ENCODE measurements at regions not wholly inside any gene's neighbourhood (a gene's known extent, or its start where the extent isn't known, plus 50 kb on each side); places are given as distances from the start of the nearest gene placed in this dataset.

DNA sequence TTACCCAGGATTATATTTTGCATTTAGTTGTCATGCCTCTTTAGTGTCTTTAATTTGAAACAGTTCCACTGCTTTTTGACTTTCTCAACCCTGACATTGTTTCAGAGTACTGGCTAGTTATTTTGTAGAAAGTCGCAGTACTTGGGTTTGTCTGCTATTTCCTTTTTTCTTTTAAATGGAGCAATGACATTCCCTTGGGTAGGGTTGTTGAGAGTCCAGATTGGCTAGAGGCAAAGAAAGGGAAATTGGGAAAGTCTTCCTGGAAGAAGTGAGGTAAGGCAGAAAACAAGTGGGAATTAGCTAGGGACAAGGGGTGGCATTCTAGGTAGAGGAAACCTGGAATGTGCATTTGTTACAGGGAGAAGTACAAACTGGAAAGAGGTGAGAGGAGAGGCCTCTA is 245.9 kb downstream of the EMP1 start:
- Histone ChIP-seq H3K27me3 (ENCODE audit: insufficient read depth in 3 of 3, low read length in 2 of 3) (peaks cover 0 to 4% (median 1%) of the 10 kb centered on the region in 3 donors), H3K4me1 (no peaks in the 10 kb centered on the region), H3K27ac (no peak overlapping the region), H3K4me3 (no peak overlapping the region), H3K36me3 (ENCODE audit: insufficient read depth in 1 of 2, low read depth in 1 of 2) (no peaks in the 10 kb centered on the region), H3K9me3 (peaks cover 4% of the 10 kb centered on the region)
- ATAC-seq, result peak in 3 of 4 donors; percentile 37 to 68 (median 40)
- 46 to 51% (median 49%) methylated on average over 1 of the region's 1 CpG for WGBS, 3 donors
- intact Hi-C loops (cut with DNase I), result no loop called here
- TF ChIP-seq, protein P1, sequence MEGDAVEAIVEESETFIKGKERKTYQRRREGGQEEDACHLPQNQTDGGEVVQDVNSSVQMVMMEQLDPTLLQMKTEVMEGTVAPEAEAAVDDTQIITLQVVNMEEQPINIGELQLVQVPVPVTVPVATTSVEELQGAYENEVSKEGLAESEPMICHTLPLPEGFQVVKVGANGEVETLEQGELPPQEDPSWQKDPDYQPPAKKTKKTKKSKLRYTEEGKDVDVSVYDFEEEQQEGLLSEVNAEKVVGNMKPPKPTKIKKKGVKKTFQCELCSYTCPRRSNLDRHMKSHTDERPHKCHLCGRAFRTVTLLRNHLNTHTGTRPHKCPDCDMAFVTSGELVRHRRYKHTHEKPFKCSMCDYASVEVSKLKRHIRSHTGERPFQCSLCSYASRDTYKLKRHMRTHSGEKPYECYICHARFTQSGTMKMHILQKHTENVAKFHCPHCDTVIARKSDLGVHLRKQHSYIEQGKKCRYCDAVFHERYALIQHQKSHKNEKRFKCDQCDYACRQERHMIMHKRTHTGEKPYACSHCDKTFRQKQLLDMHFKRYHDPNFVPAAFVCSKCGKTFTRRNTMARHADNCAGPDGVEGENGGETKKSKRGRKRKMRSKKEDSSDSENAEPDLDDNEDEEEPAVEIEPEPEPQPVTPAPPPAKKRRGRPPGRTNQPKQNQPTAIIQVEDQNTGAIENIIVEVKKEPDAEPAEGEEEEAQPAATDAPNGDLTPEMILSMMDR (IDR thresholded peaks at IDR 0.05), result no peak
- no peak for DNase-seq

DNA sequence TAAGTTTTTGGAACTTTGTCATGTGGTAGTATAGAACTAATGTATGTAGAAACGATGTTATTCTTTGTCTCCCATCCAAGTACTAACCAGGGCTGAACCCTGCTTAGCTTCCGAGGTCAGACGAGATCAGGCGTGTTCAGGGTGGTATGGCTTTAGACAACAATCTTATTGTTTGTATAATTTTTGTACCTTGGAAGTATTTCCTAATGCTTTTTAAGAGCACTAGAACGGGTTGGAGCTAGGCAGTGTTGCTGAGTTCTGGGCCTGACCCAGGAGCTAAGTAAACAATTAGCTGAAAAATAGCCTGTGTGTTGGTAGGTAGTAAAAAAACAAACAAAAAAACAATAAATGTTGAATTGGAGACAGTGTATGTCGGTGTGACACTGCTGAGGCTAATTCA is 244.3 kb downstream of the EMP1 start:
- peaks cover 4% of the 10 kb centered on the region for H3K9me3 ChIP-seq
- peaks cover 0 to 7% (median 1%) of the 10 kb centered on the region in 3 donors for H3K27me3 ChIP-seq (ENCODE audit: insufficient read depth in 3 of 3, low read length in 2 of 3)
- no peaks in the 10 kb centered on the region for H3K4me1 ChIP-seq
- WGBS, 3 donors, result 92 to 94% (median 94%) methylated on average over 6 of the region's 6 CpGs
- H3K36me3 ChIP-seq (ENCODE audit: insufficient read depth in 1 of 2, low read depth in 1 of 2), result no peaks in the 10 kb centered on the region
- no peak overlapping the region for H3K4me3 ChIP-seq
- DNase-seq, result no peak
- no peak for ATAC-seq
- intact Hi-C loops (cut with DNase I), result no loop called here
- H3K27ac ChIP-seq, result no peak overlapping the region
- TF ChIP-seq, protein P1 (IDR thresholded peaks at IDR 0.05), result no peak

DNA sequence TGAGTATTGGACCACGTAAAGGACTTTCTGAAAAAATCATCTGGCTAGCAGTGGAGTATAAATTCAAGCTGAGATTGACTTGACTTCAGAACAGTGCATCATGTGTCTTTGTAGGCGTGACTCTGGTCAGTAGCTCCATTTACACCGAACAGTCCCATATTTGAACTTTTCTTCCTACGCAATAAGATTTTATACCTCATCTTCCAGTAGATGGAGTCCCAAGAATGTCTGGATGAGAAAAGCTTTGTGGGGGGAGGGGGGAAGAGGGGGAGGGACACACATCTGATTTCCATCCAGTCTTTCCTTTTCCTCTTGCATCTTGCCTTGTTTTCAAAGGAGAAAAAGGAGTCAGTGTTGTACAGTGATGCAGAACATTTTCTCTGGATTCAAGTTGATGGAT is 241.0 kb downstream of the EMP1 start:
- Histone ChIP-seq H3K4me1 (no peaks in the 10 kb centered on the region), H3K36me3 (ENCODE audit: insufficient read depth in 1 of 2, low read depth in 1 of 2) (no peaks in the 10 kb centered on the region), H3K9me3 (no peaks in the 10 kb centered on the region), H3K27me3 (ENCODE audit: insufficient read depth in 3 of 3, low read length in 2 of 3) (peaks cover 0 to 7% (median 1%) of the 10 kb centered on the region in 3 donors), H3K4me3 (no peak overlapping the region), H3K27ac (no peak overlapping the region)
- WGBS, 3 donors, result 94 to 97% (median 94%) methylated on average over 4 of the region's 4 CpGs
- intact Hi-C loops (cut with DNase I), result no loop called here
- ATAC-seq, result no peak
- no peak for DNase-seq
- TF ChIP-seq, protein P1 (IDR thresholded peaks at IDR 0.05), result no peak

DNA sequence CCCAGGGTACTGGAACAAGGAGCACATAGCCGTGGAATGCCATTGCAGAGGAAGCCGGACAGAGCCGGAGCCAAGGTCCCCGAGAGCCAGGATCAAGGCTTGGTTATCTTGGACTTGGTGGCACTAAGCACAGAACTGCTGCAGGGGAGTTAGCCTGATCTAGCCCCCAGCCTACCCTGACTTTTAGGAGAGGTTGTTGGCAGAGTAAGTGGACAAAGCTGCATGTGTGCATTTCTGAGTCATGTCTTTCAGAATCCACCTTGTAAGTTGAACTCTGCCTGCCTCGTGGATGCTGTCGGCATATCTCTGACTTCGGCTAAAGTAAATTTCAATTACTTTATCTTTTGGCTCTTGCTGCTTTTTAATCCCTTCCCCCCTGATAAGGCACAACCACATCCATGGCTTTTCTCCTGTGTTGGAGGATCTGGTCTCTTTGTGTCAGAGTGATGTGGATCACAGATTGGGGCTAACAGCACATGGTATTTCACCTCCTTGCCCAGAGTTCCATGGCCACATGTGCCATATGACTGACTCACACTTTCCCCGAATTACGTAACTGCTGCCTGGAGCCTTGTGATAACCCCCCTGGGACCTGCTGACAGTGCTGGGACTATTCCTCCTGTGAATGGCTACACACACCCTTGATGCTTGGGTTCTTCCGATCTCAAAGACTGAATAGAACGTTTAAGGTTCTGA is 240.3 kb downstream of the EMP1 start:
- no peak overlapping the region for H3K27ac ChIP-seq
- H3K9me3 ChIP-seq, result no peaks in the 10 kb centered on the region
- ATAC-seq (peak in 3 of 4 donors; percentile 37 to 61 (median 54)), DNase-seq (no peak)
- H3K27me3 ChIP-seq (ENCODE audit: insufficient read depth in 3 of 3, low read length in 2 of 3), result peaks cover 0 to 7% (median 1%) of the 10 kb centered on the region in 3 donors
- 49 to 62% (median 52%) methylated on average over 11 of the region's 11 CpGs for WGBS, 3 donors
- TF ChIP-seq, protein P1 (IDR thresholded peaks at IDR 0.05), result no peak
- no peaks in the 10 kb centered on the region for H3K4me1 ChIP-seq
- no peaks in the 10 kb centered on the region for H3K36me3 ChIP-seq (ENCODE audit: insufficient read depth in 1 of 2, low read depth in 1 of 2)
- intact Hi-C loops (cut with DNase I), result no loop called here
- H3K4me3 ChIP-seq, result no peak overlapping the region

DNA sequence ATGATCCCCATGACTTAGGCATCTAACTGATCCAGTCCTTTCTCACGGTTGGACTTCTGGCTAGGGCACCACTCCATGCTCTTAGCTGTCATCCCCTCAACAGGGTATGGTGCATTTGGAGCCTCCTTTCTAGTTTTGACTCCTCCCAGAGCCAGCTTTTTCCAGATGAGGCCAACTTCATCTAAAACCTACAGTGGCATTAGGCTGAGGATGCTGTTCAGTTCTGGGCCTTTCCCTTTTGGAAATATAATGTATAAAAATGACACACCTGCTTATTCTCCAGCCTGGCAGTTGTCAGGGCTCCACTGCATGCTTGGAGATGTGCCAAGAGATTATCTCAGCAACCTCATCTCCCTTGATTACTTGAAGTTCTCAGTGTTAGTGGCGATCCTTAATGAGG is 239.7 kb downstream of the EMP1 start:
- Histone ChIP-seq H3K36me3 (ENCODE audit: insufficient read depth in 1 of 2, low read depth in 1 of 2) (no peaks in the 10 kb centered on the region), H3K9me3 (no peaks in the 10 kb centered on the region), H3K27ac (no peak overlapping the region), H3K4me1 (no peaks in the 10 kb centered on the region), H3K27me3 (ENCODE audit: insufficient read depth in 3 of 3, low read length in 2 of 3) (peaks cover 0 to 7% (median 1%) of the 10 kb centered on the region in 3 donors), H3K4me3 (no peak overlapping the region)
- TF ChIP-seq, protein P1 (IDR thresholded peaks at IDR 0.05), result no peak
- 44 to 50% (median 46%) methylated on average over 2 of the region's 2 CpGs for WGBS, 3 donors
- ATAC-seq (no peak), DNase-seq (no peak)
- intact Hi-C loops (cut with DNase I), result no loop called here
